GM13977 (cell line): ENCODE measurements at regions not wholly inside any gene's neighbourhood (a gene's known extent, or its start where the extent isn't known, plus 50 kb on each side); places are given as distances from the start of the nearest gene placed in this dataset.

Experiments
- DNase-seq: peaks from one replicate; pipeline ENCODE4 v3.0.0; 2012; ENCODE audit warnings: low spot score
- in situ Hi-C: fragments of 300-500 bp; cut with MboI; formaldehyde crosslinking; loops from one replicate; pipeline ENCODE4 v1.12.0; 2022; ENCODE audit warnings: low sequenced_read_pairs, low pct_unique_long_range_greater_than_20kb, mixed read lengths, inconsistent platforms; ENCODE audit not compliant: unreplicated experiment
- TF ChIP-seq, protein P1 (sequence below): IDR thresholded peaks from 2 replicates; pipeline ENCODE4 v1.5.1; 2012; ENCODE audit warnings: mild to moderate bottlenecking, control low read depth; ENCODE audit not compliant: insufficient read depth; ENCODE audit errors: extremely low read depth, missing control alignments

- TF ChIP-seq, protein P1, sequence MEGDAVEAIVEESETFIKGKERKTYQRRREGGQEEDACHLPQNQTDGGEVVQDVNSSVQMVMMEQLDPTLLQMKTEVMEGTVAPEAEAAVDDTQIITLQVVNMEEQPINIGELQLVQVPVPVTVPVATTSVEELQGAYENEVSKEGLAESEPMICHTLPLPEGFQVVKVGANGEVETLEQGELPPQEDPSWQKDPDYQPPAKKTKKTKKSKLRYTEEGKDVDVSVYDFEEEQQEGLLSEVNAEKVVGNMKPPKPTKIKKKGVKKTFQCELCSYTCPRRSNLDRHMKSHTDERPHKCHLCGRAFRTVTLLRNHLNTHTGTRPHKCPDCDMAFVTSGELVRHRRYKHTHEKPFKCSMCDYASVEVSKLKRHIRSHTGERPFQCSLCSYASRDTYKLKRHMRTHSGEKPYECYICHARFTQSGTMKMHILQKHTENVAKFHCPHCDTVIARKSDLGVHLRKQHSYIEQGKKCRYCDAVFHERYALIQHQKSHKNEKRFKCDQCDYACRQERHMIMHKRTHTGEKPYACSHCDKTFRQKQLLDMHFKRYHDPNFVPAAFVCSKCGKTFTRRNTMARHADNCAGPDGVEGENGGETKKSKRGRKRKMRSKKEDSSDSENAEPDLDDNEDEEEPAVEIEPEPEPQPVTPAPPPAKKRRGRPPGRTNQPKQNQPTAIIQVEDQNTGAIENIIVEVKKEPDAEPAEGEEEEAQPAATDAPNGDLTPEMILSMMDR: no peak
- no peak for DNase-seq
- in situ Hi-C loops: no loop called here
Measured at GRCh38 chr9:8030095-8030494, 230.5 kb upstream of the DMAC1 start.

GRCh38 chr9:8027351-8027750 lies 227.8 kb upstream of the DMAC1 start:
- DNase-seq: no peak
- in situ Hi-C loops: no loop called here
- TF ChIP-seq, protein P1: no peak

GRCh38 chr9:8025551-8025950 lies 226.0 kb upstream of the DMAC1 start:
- in situ Hi-C loops: no loop called here
- TF ChIP-seq, protein P1: no peak
- DNase-seq: no peak

- in situ Hi-C loops: no loop called here
- TF ChIP-seq, protein P1: no peak
- DNase-seq: no peak
Measured at GRCh38 chr9:8020186-8020585, 220.6 kb upstream of the DMAC1 start.

DNA sequence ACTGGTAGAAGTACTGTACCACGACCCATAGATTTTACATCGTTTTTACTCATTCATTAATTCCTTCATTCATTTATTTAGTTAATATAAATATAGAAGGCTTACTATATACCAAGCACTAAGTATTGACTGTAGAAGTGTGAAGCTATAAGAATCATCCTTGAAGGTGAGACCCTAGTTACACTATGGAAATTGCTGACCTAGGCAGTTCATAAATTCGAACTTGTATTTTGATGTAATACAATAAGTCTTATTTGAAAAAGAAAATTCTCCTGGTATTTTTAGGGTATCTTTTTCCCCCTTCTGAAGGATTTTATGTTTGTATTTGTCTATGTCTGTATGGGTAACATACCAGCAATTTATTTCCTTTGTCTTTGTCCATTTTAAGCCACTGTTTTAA lies 220.1 kb upstream of the DMAC1 start:
- in situ Hi-C loops: no loop called here
- DNase-seq: no peak
- TF ChIP-seq, protein P1: no peak

GRCh38 chr9:8014997-8015682 lies 215.6 kb upstream of the DMAC1 start:
- TF ChIP-seq, protein P1: no peak
- in situ Hi-C loops: no loop called here
- no peak for DNase-seq
